ENCODE measurements at regions not wholly inside any gene's neighbourhood (a gene's known extent, or its start where the extent isn't known, plus 50 kb on each side); places are given as distances from the start of the nearest gene placed in this dataset.

DNA sequence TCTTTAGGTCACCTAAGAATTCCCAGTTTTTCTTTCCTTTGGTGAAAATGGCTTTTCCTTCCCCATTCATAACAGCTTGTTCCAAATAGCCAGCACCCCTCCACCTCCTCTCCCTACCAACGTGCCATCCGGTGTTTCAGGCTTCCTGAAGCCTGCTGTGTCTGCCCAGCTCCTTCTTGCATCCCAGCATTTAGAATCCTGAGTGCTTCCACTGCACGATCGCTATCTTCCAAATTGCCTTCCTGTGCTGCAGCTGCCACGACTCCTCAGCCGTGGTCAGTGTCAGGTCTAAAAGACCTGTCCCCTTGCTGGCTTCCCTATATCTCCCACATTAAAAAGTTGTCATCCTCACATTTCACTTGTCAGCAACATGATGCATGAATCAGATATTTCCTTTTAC, 550.3 kb upstream of the JARID2 start:
- TF ChIP-seq POLR2AphosphoS5 (IDR thresholded peaks at IDR 0.05) (no peak), POLR2A (IDR thresholded peaks at IDR 0.05) (no peak), CTCF (IDR thresholded peaks at IDR 0.05) (no peak)

Data from upper lobe of left lung (tissue), 4 donors.